Gastrocnemius medialis (tissue), 4 donors: ENCODE measurements at regions not wholly inside any gene's neighbourhood (a gene's known extent, or its start where the extent isn't known, plus 50 kb on each side); places are given as distances from the start of the nearest gene placed in this dataset.

ENCODE experiments used
- ATAC-seq, 2 donors: fragments of 150-250 bp; one replicate each; pipeline ENCODE4 v1.9.1; 2016
- DNase-seq, 2 donors: peaks; one replicate each; pipeline ENCODE4 v3.0.0-alpha.2; 2019
- H3K27ac ChIP-seq, 4 donors: fragments of 200-600 bp; sonication (generic); 1 replicate in 1 of 4; 2 replicates in 3 of 4; pipeline ENCODE4 v1.5.1; 2016 to 2018; ENCODE audit warnings: mild to moderate bottlenecking in 2 of 4, moderate library complexity in 1 of 4
- H3K27me3 ChIP-seq, 3 donors: fragments of 200-600 bp; sonication (generic) in 2 of 3; 1 replicate in 1 of 3; 2 replicates in 2 of 3; pipeline versions ENCODE4 v1.5.1 to v1.6.0; 2016 to 2019; ENCODE audit warnings: mild to moderate bottlenecking in 1 of 3, moderate library complexity in 1 of 3
- H3K36me3 ChIP-seq, 2 donors: fragments of 200-600 bp; sonication (generic) in 1 of 2; one replicate each; pipeline ENCODE4 v1.5.1; 2017 to 2018
- H3K4me1 ChIP-seq, 2 donors: fragments of 200-600 bp; sonication (generic) in 1 of 2; one replicate each; pipeline ENCODE4 v1.5.1; 2016 to 2017; ENCODE audit warnings: mild to moderate bottlenecking in 2 of 2
- H3K4me3 ChIP-seq, 4 donors: fragments of 200-600 bp; sonication (generic) in 3 of 4; 1 replicate in 1 of 4; 2 replicates in 3 of 4; pipeline ENCODE4 v1.5.1; 2016 to 2019; ENCODE audit warnings: mild to moderate bottlenecking in 2 of 4
- H3K9me3 ChIP-seq, 3 donors: fragments of 200-600 bp; sonication (generic) in 2 of 3; 1 replicate in 1 of 3; 2 replicates in 2 of 3; pipeline ENCODE4 v1.5.1; 2016 to 2019
- CTCF ChIP-seq, 5 experiments: fragments of 450-650 bp in 3 of 5; fragments of 200-600 bp in 2 of 5; sonication (generic) in 2 of 5; IDR thresholded peaks in 4 of 5; conservative IDR thresholded peaks in 1 of 5; 1 replicate in 4 of 5; 2 replicates in 1 of 5; pipeline ENCODE4 v1.5.1; 2016 to 2019; ENCODE audit warnings: antibody characterized with exemption in 5 of 5, mild to moderate bottlenecking in 3 of 5, moderate library complexity in 3 of 5
- POLR2A ChIP-seq, 2 donors: fragments of 450-650 bp; IDR thresholded peaks; one replicate each; pipeline ENCODE4 v1.6.1; 2017; ENCODE audit warnings: antibody characterized with exemption in 2 of 2, mild to moderate bottlenecking in 2 of 2, moderate library complexity in 2 of 2
- in situ Hi-C, 4 donors: fragments of 200-750 bp; cut with MboI; loops; one replicate each; pipeline versions ENCODE4 v1.15.0 to v1.8.0; 2017; ENCODE audit warnings: low sequenced_read_pairs in 4 of 4
- intact Hi-C: fragments of 100-400 bp; cut with DNase I; formaldehyde crosslinking; loops from one replicate; pipeline ENCODE4 v1.15.1; 2023; ENCODE audit warnings: low total_unique reads

GRCh38 chr5:90311401-90311800, 98.2 kb downstream of the CETN3 start:
- in situ Hi-C loops = no loop called here
- H3K36me3 ChIP-seq = no peaks in the 10 kb centered on the region
- H3K27ac ChIP-seq = no peak overlapping the region
- no peak overlapping the region for H3K4me3 ChIP-seq
- H3K27me3 ChIP-seq = no peaks in the 10 kb centered on the region
- H3K9me3 ChIP-seq = no peaks in the 10 kb centered on the region
- intact Hi-C loops = no loop called here
- no peak for DNase-seq
- no peak for ATAC-seq
- H3K4me1 ChIP-seq = no peaks in the 10 kb centered on the region
- no peak for TF ChIP-seq CTCF (IDR thresholded peaks at IDR 0.05 in 4 of 5, conservative IDR thresholded peaks at IDR 0.05 in 1 of 5)
- no peak for TF ChIP-seq POLR2A (IDR thresholded peaks at IDR 0.05)

DNA sequence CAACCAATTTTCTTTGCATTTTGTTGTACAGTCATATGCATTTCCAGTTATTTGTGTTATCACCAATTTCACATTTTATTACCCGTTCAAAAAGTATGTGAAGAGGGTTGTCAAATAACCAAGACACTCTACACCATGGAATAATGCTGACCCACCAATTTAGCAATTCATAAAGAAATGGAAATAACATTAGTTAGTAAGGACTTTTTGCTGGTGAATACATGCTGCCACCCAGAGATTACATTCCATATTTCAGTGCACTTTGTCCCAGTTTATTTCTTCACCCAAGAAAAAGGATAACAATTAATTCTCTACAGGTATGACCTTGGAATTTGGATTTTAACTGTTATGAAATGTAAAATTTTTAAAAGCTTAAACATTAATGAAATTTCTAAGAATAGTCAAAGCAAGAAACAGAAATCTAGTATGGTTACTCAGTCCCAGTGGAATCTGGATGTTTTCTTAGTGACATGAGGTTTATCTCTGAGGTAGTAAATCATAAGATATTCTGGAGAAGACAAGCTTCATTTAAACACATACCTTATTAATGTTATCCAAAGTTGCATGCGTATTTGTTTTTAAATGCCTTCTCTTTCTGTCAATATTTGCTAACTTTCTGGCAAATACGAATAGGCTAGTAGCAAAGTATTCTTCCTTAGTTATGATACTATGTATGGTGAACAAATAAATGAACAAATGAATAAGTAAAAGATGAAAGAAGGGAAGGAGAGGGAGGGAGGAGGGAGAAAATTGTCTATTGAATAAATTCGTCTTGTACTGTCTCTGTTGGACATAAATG, 100.6 kb downstream of the CETN3 start:
- DNase-seq (no peak), ATAC-seq (no peak)
- Histone ChIP-seq H3K27me3 (no peaks in the 10 kb centered on the region), H3K9me3 (no peaks in the 10 kb centered on the region), H3K27ac (no peak overlapping the region), H3K36me3 (no peaks in the 10 kb centered on the region), H3K4me1 (no peaks in the 10 kb centered on the region), H3K4me3 (no peak overlapping the region)
- intact Hi-C loops = no loop called here
- in situ Hi-C loops = no loop called here
- TF ChIP-seq POLR2A (IDR thresholded peaks at IDR 0.05) = no peak

GRCh38 chr5:90307782-90308181, 101.8 kb downstream of the CETN3 start:
- no peaks in the 10 kb centered on the region for H3K36me3 ChIP-seq
- ATAC-seq = no peak
- no peak overlapping the region for H3K27ac ChIP-seq
- H3K9me3 ChIP-seq = no peaks in the 10 kb centered on the region
- in situ Hi-C loops = no loop called here
- no peaks in the 10 kb centered on the region for H3K27me3 ChIP-seq
- H3K4me3 ChIP-seq = no peak overlapping the region
- no peaks in the 10 kb centered on the region for H3K4me1 ChIP-seq
- DNase-seq = no peak
- TF ChIP-seq CTCF (IDR thresholded peaks at IDR 0.05 in 4 of 5, conservative IDR thresholded peaks at IDR 0.05 in 1 of 5) (no peak), POLR2A (IDR thresholded peaks at IDR 0.05) (no peak)
- intact Hi-C loops = no loop called here

- DNase-seq (no peak), ATAC-seq (no peak)
- no peak overlapping the region for H3K4me3 ChIP-seq
- intact Hi-C loops (no loop called here), in situ Hi-C loops (no loop called here)
- H3K4me1 ChIP-seq = no peaks in the 10 kb centered on the region
- H3K9me3 ChIP-seq = no peaks in the 10 kb centered on the region
- TF ChIP-seq CTCF (IDR thresholded peaks at IDR 0.05 in 4 of 5, conservative IDR thresholded peaks at IDR 0.05 in 1 of 5) (no peak), POLR2A (IDR thresholded peaks at IDR 0.05) (no peak)
- no peaks in the 10 kb centered on the region for H3K36me3 ChIP-seq
- H3K27me3 ChIP-seq = no peaks in the 10 kb centered on the region
- H3K27ac ChIP-seq = no peak overlapping the region
Observed at GRCh38 chr5:90307322-90307721, 102.2 kb downstream of the CETN3 start.

GRCh38 chr5:90306613-90307012, 102.9 kb downstream of the CETN3 start:
- ATAC-seq (no peak), DNase-seq (no peak)
- H3K36me3 ChIP-seq = no peaks in the 10 kb centered on the region
- H3K4me3 ChIP-seq = no peak overlapping the region
- intact Hi-C loops = no loop called here
- in situ Hi-C loops = no loop called here
- no peaks in the 10 kb centered on the region for H3K4me1 ChIP-seq
- H3K27ac ChIP-seq = no peak overlapping the region
- no peak for TF ChIP-seq CTCF (IDR thresholded peaks at IDR 0.05 in 4 of 5, conservative IDR thresholded peaks at IDR 0.05 in 1 of 5)
- no peak for TF ChIP-seq POLR2A (IDR thresholded peaks at IDR 0.05)
- H3K9me3 ChIP-seq = no peaks in the 10 kb centered on the region
- H3K27me3 ChIP-seq = no peaks in the 10 kb centered on the region
